ENCODE measurements at regions not wholly inside any gene's neighbourhood (a gene's known extent, or its start where the extent isn't known, plus 50 kb on each side); places are given as distances from the start of the nearest gene placed in this dataset.

DNA sequence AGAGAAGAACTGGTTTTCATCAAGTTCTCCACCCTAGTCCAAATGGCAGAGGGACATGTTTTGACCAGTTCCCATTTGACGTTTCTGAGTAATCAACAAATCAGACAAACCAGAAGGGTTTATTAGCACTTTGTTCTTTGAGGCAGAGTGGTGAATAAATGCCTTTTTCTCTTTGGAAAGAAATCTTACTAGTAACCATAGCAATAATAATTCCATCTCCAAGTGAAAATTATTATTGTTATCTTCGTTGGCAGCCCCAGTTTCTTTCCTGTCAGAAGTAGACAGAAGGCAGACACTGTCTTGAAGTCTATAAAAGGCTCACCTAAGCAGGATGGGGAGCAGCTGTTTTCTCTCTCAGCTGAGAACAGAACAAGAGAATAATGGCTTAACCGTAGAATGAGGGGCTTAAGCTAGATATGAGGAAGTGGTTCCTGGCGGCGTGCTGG lies 391.6 kb downstream of the PBX1 start:
- no peak for DNase-seq
- 24% methylated on average over 5 of the region's 5 CpGs for WGBS (ENCODE audit: low lambda C conversion rate)
- H2AFZ ChIP-seq (ENCODE audit: low read depth), result no peak overlapping the region
- no peaks in the 10 kb centered on the region for H3K9me2 ChIP-seq
- no peak overlapping the region for H3K4me3 ChIP-seq (ENCODE audit: low read depth in 2 of 2, low read length in 1 of 2)
- POLR2A ChIA-PET, result no interaction called here
- H3K4me1 ChIP-seq (ENCODE audit: control insufficient read depth in 1 of 2, insufficient read depth in 2 of 2, low read depth in 1 of 2, low read length in 1 of 2), result no peaks in the 10 kb centered on the region
- no peaks in the 10 kb centered on the region for H3K36me3 ChIP-seq (replicated peaks in 1 of 2; ENCODE audit: control insufficient read depth in 1 of 2, insufficient read depth in 2 of 2, low read length in 1 of 2)
- H3K9me3 ChIP-seq, result peaks cover 4% of the 10 kb centered on the region
- no peaks in the 10 kb centered on the region for H3F3A ChIP-seq (replicated peaks; ENCODE audit: insufficient read depth)
- TF ChIP-seq TCF12 (IDR thresholded peaks at IDR 0.05), result no peak
- TF ChIP-seq, protein P1, sequence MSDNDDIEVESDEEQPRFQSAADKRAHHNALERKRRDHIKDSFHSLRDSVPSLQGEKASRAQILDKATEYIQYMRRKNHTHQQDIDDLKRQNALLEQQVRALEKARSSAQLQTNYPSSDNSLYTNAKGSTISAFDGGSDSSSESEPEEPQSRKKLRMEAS (IDR thresholded peaks at IDR 0.05; ENCODE audit: low read depth), result no peak
- no peak for TF ChIP-seq FOSL2 (IDR thresholded peaks at IDR 0.05; ENCODE audit: borderline replicate concordance, low read depth)
- TF ChIP-seq EZH2phosphoT487 (IDR thresholded peaks at IDR 0.05; ENCODE audit: borderline replicate concordance, low read depth), result no peak
- TF ChIP-seq CHD2 (IDR thresholded peaks at IDR 0.05; ENCODE audit: low read length, partially characterized antibody), result no peak
- TF ChIP-seq, protein P2, sequence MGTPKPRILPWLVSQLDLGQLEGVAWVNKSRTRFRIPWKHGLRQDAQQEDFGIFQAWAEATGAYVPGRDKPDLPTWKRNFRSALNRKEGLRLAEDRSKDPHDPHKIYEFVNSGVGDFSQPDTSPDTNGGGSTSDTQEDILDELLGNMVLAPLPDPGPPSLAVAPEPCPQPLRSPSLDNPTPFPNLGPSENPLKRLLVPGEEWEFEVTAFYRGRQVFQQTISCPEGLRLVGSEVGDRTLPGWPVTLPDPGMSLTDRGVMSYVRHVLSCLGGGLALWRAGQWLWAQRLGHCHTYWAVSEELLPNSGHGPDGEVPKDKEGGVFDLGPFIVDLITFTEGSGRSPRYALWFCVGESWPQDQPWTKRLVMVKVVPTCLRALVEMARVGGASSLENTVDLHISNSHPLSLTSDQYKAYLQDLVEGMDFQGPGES (IDR thresholded peaks at IDR 0.05; ENCODE audit: low read depth, low read length), result no peak
- TF ChIP-seq JUND (IDR thresholded peaks at IDR 0.05), result no peak
- no peak for TF ChIP-seq RAD21 (IDR thresholded peaks at IDR 0.05; ENCODE audit: low read length)
- TF ChIP-seq, protein P3, sequence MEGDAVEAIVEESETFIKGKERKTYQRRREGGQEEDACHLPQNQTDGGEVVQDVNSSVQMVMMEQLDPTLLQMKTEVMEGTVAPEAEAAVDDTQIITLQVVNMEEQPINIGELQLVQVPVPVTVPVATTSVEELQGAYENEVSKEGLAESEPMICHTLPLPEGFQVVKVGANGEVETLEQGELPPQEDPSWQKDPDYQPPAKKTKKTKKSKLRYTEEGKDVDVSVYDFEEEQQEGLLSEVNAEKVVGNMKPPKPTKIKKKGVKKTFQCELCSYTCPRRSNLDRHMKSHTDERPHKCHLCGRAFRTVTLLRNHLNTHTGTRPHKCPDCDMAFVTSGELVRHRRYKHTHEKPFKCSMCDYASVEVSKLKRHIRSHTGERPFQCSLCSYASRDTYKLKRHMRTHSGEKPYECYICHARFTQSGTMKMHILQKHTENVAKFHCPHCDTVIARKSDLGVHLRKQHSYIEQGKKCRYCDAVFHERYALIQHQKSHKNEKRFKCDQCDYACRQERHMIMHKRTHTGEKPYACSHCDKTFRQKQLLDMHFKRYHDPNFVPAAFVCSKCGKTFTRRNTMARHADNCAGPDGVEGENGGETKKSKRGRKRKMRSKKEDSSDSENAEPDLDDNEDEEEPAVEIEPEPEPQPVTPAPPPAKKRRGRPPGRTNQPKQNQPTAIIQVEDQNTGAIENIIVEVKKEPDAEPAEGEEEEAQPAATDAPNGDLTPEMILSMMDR (IDR thresholded peaks at IDR 0.05), result no peak
- TF ChIP-seq SMC3 (IDR thresholded peaks at IDR 0.05; ENCODE audit: low read depth, low read length), result no peak
- no peak for TF ChIP-seq GABPA (IDR thresholded peaks at IDR 0.05; ENCODE audit: low read depth)
- no peak overlapping the region for H3K9ac ChIP-seq
- CTCF ChIA-PET, result no interaction called here
- H4K20me1 ChIP-seq (ENCODE audit: insufficient read depth), result no peaks in the 10 kb centered on the region
- H3K4me2 ChIP-seq, result no peak overlapping the region
- H3K79me2 ChIP-seq (ENCODE audit: insufficient read depth), result no peaks in the 10 kb centered on the region
- no peak overlapping the region for H3K27ac ChIP-seq (ENCODE audit: low read depth in 2 of 2, low read length in 1 of 2)
- H3K27me3 ChIP-seq (ENCODE audit: insufficient read depth), result no peaks in the 10 kb centered on the region

DNA sequence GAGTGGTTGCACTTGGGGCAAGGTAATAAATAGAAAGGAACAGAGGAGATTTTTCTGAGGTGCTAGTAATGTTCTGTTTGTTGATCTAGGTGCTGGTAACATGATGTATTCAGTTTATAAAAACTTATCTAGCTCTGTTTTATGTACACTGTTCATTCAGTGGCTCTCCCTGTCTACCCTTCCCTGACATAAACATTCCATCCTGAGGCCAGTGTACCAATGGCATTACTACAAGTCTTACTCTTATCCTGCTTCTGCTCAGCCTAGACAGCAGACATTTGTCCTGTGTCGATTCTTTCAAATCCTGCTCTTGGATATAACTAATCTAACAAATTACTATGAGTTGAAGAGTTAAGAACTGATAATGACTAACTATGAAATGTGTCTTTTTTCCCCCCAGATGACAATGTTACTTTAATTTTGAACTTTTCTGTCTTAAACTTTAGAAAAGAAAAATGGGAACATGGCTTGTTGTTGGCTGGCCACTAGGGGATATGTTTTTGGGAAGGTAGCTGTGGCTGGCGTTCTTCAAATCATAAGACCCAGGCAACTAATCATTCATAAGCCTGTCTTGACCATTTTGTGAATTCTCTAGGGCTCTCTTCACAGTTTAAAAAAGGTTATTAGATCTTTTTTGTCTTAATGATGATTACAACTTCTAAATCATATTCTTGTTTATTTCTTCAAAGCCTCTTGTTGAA lies 390.9 kb downstream of the PBX1 start:
- WGBS (ENCODE audit: low lambda C conversion rate), result 8% methylated on average over 2 of the region's 2 CpGs
- Histone ChIP-seq H3K36me3 (replicated peaks in 1 of 2; ENCODE audit: control insufficient read depth in 1 of 2, insufficient read depth in 2 of 2, low read length in 1 of 2) (no peaks in the 10 kb centered on the region), H3K9me3 (peaks cover 4% of the 10 kb centered on the region), H3K9me2 (no peaks in the 10 kb centered on the region), H3K27me3 (ENCODE audit: insufficient read depth) (no peaks in the 10 kb centered on the region), H2AFZ (ENCODE audit: low read depth) (no peak overlapping the region), H3K4me3 (ENCODE audit: low read depth in 2 of 2, low read length in 1 of 2) (no peak overlapping the region), H3K27ac (ENCODE audit: low read depth in 2 of 2, low read length in 1 of 2) (no peak overlapping the region), H3K4me1 (ENCODE audit: control insufficient read depth in 1 of 2, insufficient read depth in 2 of 2, low read depth in 1 of 2, low read length in 1 of 2) (no peaks in the 10 kb centered on the region), H3K79me2 (ENCODE audit: insufficient read depth) (no peaks in the 10 kb centered on the region), H3K9ac (no peak overlapping the region), H3K4me2 (no peak overlapping the region), H4K20me1 (ENCODE audit: insufficient read depth) (no peaks in the 10 kb centered on the region), H3F3A (replicated peaks; ENCODE audit: insufficient read depth) (no peaks in the 10 kb centered on the region)
- POLR2A ChIA-PET, result no interaction called here
- CTCF ChIA-PET, result no interaction called here
- DNase-seq, result no peak
- TF ChIP-seq MEF2A (IDR thresholded peaks at IDR 0.05; ENCODE audit: borderline replicate concordance, low read depth) (no peak), GATA2 (CRISPR knock-in tag; IDR thresholded peaks at IDR 0.05) (no peak), FOXJ3 (CRISPR knock-in tag; IDR thresholded peaks at IDR 0.05) (no peak), NRF1 (IDR thresholded peaks at IDR 0.05; ENCODE audit: low read depth, low read length) (no peak), FOXM1 (IDR thresholded peaks at IDR 0.05; ENCODE audit: low read depth) (no peak)
- TF ChIP-seq, protein P2 (IDR thresholded peaks at IDR 0.05; ENCODE audit: low read depth, low read length), result no peak
- TF ChIP-seq, protein P4, sequence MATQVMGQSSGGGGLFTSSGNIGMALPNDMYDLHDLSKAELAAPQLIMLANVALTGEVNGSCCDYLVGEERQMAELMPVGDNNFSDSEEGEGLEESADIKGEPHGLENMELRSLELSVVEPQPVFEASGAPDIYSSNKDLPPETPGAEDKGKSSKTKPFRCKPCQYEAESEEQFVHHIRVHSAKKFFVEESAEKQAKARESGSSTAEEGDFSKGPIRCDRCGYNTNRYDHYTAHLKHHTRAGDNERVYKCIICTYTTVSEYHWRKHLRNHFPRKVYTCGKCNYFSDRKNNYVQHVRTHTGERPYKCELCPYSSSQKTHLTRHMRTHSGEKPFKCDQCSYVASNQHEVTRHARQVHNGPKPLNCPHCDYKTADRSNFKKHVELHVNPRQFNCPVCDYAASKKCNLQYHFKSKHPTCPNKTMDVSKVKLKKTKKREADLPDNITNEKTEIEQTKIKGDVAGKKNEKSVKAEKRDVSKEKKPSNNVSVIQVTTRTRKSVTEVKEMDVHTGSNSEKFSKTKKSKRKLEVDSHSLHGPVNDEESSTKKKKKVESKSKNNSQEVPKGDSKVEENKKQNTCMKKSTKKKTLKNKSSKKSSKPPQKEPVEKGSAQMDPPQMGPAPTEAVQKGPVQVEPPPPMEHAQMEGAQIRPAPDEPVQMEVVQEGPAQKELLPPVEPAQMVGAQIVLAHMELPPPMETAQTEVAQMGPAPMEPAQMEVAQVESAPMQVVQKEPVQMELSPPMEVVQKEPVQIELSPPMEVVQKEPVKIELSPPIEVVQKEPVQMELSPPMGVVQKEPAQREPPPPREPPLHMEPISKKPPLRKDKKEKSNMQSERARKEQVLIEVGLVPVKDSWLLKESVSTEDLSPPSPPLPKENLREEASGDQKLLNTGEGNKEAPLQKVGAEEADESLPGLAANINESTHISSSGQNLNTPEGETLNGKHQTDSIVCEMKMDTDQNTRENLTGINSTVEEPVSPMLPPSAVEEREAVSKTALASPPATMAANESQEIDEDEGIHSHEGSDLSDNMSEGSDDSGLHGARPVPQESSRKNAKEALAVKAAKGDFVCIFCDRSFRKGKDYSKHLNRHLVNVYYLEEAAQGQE (IDR thresholded peaks at IDR 0.05; ENCODE audit: low read depth, low read length), result no peak
- TF ChIP-seq, protein P5, sequence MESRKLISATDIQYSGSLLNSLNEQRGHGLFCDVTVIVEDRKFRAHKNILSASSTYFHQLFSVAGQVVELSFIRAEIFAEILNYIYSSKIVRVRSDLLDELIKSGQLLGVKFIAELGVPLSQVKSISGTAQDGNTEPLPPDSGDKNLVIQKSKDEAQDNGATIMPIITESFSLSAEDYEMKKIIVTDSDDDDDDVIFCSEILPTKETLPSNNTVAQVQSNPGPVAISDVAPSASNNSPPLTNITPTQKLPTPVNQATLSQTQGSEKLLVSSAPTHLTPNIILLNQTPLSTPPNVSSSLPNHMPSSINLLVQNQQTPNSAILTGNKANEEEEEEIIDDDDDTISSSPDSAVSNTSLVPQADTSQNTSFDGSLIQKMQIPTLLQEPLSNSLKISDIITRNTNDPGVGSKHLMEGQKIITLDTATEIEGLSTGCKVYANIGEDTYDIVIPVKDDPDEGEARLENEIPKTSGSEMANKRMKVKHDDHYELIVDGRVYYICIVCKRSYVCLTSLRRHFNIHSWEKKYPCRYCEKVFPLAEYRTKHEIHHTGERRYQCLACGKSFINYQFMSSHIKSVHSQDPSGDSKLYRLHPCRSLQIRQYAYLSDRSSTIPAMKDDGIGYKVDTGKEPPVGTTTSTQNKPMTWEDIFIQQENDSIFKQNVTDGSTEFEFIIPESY (IDR thresholded peaks at IDR 0.05; ENCODE audit: borderline replicate concordance, low read depth), result no peak
